ENCODE measurements at regions not wholly inside any gene's neighbourhood (a gene's known extent, or its start where the extent isn't known, plus 50 kb on each side); places are given as distances from the start of the nearest gene placed in this dataset.
A peak's percentile ranks its signal among the peaks of the same experiment; 100 is the strongest.

DNA sequence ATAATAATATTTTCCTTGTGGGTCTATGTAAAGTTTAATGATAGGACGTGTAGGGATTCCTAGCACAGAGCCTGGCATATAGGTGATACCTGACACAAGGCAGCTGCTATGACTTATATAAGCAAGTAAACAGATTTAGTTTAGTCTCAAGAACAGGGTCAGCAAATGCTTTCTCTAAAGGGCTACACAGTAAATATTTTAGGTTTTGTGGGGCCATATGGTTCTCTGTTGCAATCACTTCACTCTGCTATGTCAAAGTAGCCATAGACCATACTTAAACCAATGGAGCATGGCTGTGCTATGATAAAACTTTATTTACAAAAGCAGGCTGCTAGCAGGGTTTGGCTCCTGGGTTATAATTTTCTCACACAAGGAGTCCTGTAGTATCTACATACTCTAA is 204.8 kb upstream of the KLF4 start:
- DNase-seq (no peak), ATAC-seq (ENCODE audit: low read depth) (peak; percentile 63)
- Histone ChIP-seq H2BK120ac (ENCODE audit: low read depth, low read length) (no peak overlapping the region), H2AK5ac (ENCODE audit: low read depth, low read length) (no peak overlapping the region), H2AK9ac (replicated peaks; ENCODE audit: low read depth, low read length, poor library complexity) (no peak overlapping the region), H4K20me1 (ENCODE audit: insufficient read depth, low read length) (no peaks in the 10 kb centered on the region), H3K4me1 (ENCODE audit: control insufficient read depth, insufficient read depth, low read length) (peaks cover 6% of the 10 kb centered on the region), H3K79me1 (ENCODE audit: low read depth in 1 of 2, low read length in 2 of 2) (no peaks in the 10 kb centered on the region), H3K4me3 (ENCODE audit: insufficient read depth, low read depth, low read length) (no peak overlapping the region), H4K91ac (ENCODE audit: insufficient read depth, low read depth, low read length) (no peak overlapping the region), H3K9ac (ENCODE audit: low read depth, low read length) (no peak overlapping the region), H2BK5ac (ENCODE audit: low read depth, low read length, poor library complexity, severe bottlenecking) (no peak overlapping the region), H3K18ac (ENCODE audit: low read depth, low read length) (no peak overlapping the region), H3K36me3 (ENCODE audit: control insufficient read depth, insufficient read depth, low read length) (no peaks in the 10 kb centered on the region), H3K27me3 (ENCODE audit: control insufficient read depth, insufficient read depth, low read length) (peaks cover 2% of the 10 kb centered on the region; the same call in 1 of the 2 replicates), H2AFZ (replicated peaks; ENCODE audit: low read length, poor library complexity) (no peak overlapping the region), H3K9me1 (ENCODE audit: insufficient read depth, low read length) (no peaks in the 10 kb centered on the region), H3K23ac (ENCODE audit: low read depth, low read length) (no peak overlapping the region), H3K56ac (ENCODE audit: extremely low read depth, insufficient read depth, low read length) (no peak overlapping the region), H3K14ac (replicated peaks; ENCODE audit: low read depth, low read length) (no peak overlapping the region), H3K27ac (ENCODE audit: insufficient read depth, low read length) (no peak overlapping the region), H4K5ac (ENCODE audit: low read depth, low read length) (no peak overlapping the region), H4K8ac (ENCODE audit: low read depth in 2 of 2, low read length in 2 of 2) (no peak overlapping the region), H3K9me3 (ENCODE audit: control insufficient read depth, insufficient read depth, low read length) (no peaks in the 10 kb centered on the region; the same call in 1 of the 2 replicates), H2BK20ac (ENCODE audit: low read depth, low read length) (no peak overlapping the region), H3K4ac (ENCODE audit: low read depth, low read length) (no peak overlapping the region), H2BK15ac (ENCODE audit: low read depth, low read length) (no peak overlapping the region), H3K4me2 (ENCODE audit: low read depth, low read length) (no peak overlapping the region)
- ChIA-PET CTCF (no interaction called here), POLR2A (ENCODE audit: unreplicated experiment) (no interaction called here)
- no CpG with 5 or more reads among the region's 1 CpG for WGBS, 2 experiments (ENCODE audit: extremely low coverage in 2 of 2, insufficient read length in 1 of 2)
- dilution Hi-C loops (cut with HindIII; ENCODE audit: low sequenced_read_pairs, unreplicated experiment) (no loop called here), intact Hi-C loops (cut with micrococcal nuclease) (no loop called here), in situ Hi-C loops (cut with MboI; ENCODE audit: low sequenced_read_pairs) (no loop called here)
- TF ChIP-seq MAFK (IDR thresholded peaks at IDR 0.05; ENCODE audit: low read depth, low read length), result no peak
- no peak for TF ChIP-seq FOS (IDR thresholded peaks at IDR 0.05; ENCODE audit: low read depth, low read length)
- no peak for TF ChIP-seq BHLHE40 (IDR thresholded peaks at IDR 0.05; ENCODE audit: low read depth, low read length)
- no TSS peak for BruUV-seq (replicated peaks)
